Head of caudate nucleus (tissue), 42 donors: ENCODE measurements at regions not wholly inside any gene's neighbourhood (a gene's known extent, or its start where the extent isn't known, plus 50 kb on each side); places are given as distances from the start of the nearest gene placed in this dataset.
"Not testable (repeated sequence)": the region's sequence is repeated elsewhere in the genome, so short reads cannot be mapped to it uniquely, and the experiment has no call there.

Experiments
- DNase-seq, 42 donors: peaks; one replicate each; pipeline versions ENCODE4 v3.0.0 to v3.0.0-alpha.2; 2020 to 2021; ENCODE audit warnings: mixed read lengths in 7 of 42
- intact Hi-C: fragments of 100-400 bp; cut with DNase I; formaldehyde crosslinking; loops from one replicate; pipeline ENCODE4 v1.15.0; 2022

DNA sequence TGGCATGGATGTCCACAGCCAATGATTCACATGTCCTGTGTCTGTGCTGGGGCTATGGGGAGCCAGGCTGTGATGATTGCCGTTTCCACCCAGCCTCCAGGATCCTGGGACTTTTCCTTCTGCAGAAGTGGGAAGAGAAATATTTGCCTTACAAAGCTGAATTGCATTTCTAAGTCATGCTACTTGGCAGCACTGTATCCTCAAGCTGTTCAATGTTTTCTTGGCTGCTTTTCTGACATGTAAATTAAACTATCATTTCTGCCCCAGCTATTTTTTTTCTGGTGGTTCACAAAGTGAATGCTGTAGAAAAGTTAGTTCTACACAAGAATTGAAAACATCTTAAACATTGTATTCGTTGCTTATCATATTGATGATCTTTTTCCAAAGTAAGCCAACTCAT is 51.9 kb upstream of the TCERG1L start:
- intact Hi-C loops = no loop called here
- no peak for DNase-seq

DNA sequence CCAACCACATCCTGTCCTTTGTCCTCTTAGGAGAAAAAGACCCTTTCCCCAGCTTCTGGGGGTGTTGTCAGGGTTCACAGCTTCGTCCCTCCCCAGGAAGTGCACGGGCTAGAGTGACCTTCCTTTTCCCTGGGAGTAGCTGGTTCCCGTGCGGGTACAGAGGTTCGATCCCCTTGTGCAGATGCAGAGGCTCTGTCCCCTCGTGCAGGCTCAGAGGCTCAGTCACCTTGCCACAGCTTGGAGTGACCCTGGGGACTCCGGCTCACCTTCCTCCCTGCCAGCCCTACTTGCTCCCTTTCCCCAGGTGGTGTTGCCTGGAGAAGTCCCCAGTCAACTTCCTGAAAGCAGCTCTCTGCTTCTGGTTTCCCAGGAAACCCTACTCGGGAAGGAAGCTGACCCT is 60.0 kb upstream of the TCERG1L start:
- DNase-seq = no peak
- intact Hi-C loops = no loop called here

DNA sequence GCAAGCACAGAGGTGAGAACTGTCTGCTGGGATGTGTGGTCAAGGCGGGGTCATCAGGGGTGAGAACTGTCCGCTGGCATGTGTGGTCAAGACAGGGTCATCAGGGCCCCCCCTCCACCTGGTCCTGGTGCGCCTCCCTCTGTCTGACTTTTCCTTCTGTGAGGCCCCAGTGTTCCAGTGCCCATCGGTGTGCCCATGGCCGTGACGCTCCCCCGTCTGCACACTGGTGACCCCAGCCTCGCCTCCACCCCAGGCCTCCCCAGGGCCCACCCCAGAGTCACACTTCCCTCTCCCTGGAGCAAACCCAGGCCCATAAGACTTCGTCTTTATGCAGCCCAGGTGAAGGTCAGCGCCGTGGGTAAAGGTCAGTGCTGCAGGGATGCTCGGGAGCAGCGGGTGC is 70.1 kb upstream of the TCERG1L start:
- intact Hi-C loops = no loop called here
- DNase-seq = no peak

DNA sequence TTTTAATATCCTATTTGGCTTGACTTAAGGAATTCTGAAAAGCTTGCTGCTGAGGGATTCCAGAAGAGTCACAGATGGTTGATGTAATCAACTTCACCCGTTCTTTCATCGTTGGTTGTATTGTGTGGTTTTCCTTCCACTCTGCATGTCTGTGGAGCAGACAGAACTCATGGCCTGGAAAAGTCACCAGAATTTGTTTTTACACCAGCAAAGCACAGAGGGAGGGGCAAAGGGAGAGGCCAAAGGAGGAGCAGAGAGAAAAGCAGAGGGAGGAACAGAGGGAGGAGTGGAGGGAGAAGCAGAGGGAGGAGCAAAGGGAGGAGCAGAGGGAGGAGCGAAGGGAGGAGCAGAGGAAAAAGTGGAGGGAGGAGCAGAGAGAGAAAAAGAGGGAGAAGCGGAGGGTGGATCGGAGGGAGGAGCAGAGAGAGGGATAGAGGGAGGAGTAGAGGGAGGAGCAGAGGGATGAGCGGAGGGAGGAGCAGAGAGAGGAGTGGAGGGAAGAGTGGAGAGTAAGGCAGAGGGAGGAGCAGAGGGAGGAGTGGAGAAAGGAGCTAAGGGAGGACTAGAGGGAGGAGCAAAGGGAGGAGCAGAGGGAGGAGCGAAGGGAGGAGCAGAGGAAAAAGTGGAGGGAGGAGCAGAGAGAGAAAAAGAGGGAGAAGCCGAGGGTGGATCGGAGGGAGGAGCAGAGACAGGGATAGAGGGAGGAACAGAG is 73.8 kb upstream of the TCERG1L start:
- DNase-seq, intact Hi-C loops: not testable (repeated sequence)

DNA sequence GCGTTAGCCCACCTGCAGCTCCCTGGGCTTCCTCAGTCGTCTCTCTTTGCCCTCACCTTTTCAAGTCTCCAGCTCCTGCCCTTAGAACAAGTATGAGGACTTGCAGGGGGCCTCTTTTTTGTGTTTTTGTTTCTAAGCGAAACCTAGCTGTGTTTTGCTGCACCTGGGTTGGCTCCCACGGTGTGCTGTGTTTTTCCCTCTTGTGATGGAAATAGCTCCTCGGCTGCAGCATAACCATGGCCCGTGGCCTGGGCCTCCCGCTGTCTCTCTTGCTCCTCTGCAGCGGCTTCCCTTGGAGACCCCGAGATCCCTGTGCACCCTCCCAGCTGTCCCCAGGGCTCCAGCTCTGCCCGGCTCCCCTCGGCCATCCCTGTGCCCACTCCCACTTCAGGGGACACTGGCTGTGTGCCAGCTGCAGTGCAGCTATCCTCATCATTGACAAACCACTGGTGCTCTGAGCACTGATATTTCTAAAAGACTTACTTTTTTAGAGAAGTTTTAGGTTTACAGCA is 75.6 kb upstream of the TCERG1L start:
- intact Hi-C loops = no loop called here
- no peak for DNase-seq

DNA sequence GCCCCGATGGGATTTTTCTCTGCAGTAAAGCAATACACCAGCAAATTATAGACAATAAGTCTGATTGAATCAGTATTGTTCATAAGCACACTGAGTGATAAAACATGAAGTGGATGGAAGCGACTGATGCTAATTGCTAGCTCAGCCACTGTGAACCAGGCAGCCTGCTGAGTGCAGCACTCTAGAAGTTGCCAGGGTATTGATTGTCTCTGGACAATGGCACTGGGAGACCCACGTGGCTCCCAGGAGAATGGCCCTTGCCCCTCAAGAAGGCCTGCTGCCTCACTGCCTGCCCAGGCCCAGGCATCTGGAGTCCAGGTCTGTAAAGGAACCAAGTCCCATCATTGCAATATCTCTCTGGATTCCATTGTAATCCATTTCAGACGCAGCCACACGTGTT is 80.4 kb upstream of the TCERG1L start:
- intact Hi-C loops = no loop called here
- no peak for DNase-seq

DNA sequence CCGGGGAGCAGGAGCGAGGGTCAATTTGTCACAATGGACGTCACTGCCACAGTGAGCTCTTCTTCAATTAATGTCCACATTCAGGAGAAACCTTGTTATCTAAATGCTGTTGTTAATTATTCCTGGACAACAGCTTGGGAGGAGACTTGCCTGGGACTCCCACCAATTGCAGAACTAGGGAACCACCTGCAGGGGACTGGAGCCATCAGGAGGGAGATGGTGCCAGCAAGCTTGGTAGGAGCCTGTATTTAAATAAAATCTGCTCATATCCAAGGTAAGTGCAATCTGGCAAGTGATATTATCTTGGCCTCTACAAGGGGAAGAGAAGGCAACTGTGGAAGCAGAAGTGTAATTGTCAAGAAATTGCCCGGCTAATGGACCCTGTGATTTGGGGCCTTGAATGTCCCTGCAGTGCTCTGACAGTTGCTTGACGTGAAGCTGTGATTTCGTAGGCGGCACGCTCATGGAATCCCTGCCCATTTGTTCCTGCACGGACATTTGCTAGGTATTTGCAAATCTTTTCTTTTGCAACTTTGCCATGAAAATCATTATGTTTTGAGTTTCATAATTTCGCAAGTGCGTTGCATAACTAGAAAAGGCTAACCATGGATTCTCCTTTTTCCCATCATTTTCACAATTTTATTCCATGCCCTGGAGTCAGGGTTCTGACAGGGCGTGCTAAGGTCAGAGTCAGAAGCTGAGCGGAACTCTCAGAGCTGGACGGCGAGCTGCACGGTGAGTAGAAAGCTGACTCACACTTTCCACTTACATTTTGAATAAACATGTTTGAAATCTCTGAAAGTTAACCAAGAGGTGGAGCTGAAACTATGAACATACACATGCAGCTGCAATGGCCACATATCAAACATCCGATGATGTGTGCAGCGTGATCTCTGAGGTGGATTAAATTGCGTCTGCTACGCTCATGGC is 84.9 kb upstream of the TCERG1L start:
- intact Hi-C loops = no loop called here
- no peak for DNase-seq

DNA sequence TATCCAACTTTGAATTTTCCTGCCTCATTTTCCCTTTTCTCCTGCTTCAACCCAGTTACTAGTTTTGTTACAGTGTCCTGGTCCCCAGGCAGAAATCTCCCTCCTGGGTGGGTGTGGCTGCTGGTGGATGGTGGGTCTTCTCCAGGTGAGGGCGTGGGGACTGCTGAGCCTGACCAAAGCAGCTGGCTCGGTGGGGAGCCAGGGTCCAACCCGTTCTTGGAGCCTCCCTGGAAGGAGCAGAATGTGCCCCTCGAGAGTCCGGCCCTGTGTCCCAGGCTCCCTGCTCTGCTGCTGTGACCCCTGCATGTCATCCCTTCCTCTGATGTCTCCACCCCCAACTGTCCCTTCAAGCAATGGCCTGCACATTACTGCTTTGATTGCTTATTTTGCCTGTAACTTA is 86.6 kb upstream of the TCERG1L start:
- intact Hi-C loops = no loop called here
- no peak for DNase-seq

DNA sequence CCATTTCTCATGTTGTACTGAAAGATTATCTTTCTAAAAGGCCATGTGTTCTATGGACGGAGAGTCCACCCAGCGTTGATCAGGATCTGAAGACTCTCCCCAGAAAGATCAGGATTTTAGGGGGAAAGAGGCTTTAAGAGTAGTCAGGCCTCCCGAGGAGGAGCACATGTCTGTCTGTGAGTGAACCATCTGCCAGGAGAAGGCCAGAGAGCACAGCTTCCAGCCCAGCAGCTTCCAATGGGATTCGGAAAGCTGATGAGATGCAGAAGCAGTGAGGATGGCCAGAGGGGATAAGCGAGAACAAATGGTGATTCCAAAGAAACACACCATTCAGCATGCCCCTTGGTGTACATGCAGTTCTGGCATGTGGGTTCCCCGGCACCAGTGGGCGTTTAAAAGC is 88.5 kb upstream of the TCERG1L start:
- intact Hi-C loops = no loop called here
- DNase-seq = no peak

DNA sequence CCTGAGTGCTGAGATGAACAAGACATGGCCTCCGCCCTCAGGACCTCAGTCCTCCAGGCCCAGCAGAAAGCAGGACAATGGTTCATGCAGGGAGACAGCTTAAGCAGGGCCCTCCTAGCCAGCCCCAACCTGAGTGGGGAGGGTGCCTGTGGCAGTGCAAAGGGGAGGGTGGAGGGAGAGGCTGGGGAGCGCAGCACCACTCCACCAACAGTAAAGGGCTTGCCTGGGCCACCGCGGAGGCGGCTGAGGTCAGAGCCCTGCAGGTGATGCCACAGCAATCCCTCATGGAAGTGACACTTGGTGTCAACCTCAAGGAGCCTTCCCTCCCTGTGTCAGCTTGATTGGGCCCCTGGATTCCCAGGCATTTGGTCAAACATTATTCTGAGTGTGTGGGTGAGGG is 89.0 kb upstream of the TCERG1L start:
- DNase-seq = no peak
- intact Hi-C loops = no loop called here

DNA sequence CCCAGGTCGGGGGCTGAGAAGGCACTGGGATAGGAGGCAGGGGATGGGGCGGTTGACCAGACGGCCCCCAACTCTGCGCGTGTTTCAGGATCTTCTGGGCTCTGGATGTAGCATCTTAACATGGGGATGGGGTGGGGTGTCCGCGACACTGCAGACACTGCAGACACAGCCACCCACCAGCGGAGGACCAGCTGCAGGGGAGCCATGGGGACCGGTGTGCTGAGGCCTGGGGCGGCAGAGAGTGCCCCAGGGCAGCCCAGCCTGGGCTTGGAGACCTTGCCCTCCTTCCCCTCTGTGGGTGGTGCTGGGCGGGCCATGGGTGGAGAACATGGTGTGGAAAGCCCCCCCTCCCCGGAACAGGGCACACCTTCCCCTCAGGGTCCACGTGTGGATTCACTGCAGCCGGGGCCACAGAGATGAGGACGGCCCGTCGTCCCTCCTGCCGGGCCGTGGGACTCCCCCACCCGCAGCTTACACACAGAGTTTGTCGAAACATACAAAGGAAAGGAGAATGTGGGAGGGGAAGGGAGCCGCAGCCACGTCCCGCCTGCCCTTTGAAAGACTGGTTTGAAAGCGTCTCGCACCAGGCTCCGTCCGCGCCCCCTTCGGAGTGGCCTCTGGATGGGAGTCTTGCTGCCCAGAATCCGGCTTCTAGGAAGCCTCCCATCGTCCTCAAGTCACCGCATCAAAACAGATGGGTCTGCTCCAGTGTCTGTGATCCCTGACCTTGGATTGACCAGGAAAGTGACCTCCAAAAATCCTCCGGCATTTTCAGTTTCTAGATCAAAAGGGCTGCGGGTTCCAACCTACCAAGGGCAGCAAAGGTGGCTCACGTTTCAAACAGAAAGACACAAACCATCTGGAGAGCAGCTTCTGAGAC is 91.5 kb upstream of the TCERG1L start:
- intact Hi-C loops = no loop called here
- DNase-seq = no peak

DNA sequence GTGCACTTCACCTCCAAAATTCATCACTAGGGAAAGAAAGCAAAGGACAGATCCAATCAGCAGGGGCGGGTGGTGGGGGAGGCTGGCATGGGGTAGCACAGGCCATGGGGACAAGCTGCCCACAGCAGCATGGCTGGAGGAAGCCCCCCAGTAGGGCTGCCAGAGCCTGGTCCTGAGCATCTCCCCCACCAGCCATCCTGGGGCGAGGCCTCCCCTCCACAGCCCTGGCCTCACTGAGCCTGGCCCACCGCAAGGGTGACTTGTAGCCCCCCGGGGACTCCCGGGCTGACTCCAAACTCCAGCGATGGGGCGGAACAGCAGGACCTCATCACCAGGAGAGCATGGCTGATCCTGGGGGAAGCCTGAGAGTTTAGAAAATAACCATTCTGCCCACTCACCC is 92.4 kb upstream of the TCERG1L start:
- intact Hi-C loops = no loop called here
- DNase-seq = no peak

DNA sequence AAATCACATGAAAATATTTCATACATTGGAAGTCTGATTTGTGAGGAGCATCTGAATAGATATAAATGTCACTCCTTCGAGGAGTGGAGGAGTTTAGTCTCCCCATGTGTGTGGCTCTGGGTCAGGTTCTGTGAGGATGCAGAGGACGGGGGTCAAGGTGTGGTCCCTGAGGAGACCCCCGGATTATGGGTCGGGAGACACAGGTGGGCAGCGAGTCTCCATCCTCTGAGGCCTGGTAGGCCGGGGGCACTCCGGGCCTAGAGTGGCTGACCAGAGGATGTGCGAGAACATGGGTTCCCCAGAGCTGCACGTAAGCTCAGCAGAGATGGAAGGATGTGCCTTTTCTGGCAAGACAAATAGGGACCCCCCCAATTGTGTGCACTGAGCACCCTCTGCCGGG is 93.4 kb upstream of the TCERG1L start:
- DNase-seq = no peak
- intact Hi-C loops = no loop called here

DNA sequence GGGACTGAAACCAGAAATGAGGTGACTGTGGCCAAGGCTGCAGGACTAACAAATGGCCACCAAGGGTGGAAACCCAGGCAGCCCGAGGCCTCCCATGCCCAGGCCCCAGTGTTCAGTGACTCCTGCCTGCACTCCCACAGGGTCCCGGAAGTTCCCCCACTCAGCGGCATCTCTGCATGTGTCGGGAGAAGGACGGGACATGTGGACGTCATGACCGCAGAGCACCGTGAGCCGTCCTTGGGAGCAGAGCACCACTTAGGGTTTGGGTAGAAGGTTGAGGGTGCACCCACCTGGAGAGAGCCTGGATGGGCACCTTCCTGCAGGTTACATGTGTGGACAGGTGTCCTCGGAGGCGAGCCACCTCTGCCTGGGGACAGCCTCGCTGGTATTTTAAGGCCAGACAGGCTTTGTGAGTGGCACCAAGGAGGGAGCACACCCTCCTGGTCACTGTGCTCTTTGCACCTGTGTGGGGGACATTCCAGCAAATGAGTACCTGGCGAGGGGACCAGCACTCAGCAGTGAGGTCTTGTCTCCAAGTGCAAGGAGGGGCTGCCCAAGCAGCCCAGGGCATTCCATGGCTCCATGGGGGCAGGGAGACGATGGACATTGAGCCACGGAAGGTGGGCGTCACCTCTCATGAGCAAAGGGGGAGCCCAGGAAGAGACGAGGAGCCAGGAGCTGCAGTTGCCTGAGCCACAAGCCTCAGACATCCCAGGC is 95.3 kb upstream of the TCERG1L start:
- DNase-seq = no peak
- intact Hi-C loops = no loop called here

DNA sequence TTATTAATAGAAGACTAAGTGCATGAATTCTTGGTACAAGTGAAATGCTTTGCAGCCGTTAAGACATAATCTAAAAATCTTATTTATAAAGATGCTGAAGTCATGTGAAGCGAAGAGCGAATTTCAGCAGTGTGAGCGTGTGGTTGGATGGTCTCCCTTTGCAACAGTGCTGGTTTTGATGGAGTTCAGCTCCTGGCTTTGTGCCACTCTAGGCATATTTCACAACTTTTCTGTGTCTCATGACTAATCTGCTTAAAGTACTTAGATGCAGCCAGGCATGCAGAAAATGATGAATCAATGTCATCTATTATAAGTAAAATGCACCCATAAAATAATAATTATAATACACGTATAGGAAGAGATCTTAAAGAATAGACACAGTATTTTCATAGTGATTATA is 107.2 kb upstream of the TCERG1L start:
- intact Hi-C loops = no loop called here
- no peak for DNase-seq

DNA sequence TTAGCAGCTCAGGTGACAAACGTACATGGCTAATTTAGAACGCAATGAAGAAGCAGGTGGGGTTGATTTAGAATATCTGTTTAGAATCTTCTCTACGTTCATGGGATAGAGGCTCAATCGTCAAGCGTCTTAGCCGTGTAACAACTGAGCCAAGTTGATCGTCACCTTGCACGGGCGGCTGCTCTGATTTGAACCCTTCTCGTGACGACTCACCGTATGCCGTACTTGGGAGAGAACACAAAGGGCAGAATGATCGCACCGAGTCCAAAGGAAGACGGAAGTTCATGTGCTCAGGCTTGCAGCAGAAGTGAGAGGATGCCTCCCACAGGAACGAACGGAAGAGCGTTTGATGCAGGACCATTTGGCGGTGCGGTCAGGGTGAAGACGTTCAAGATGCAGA is 108.3 kb upstream of the TCERG1L start:
- intact Hi-C loops = no loop called here
- no peak for DNase-seq

DNA sequence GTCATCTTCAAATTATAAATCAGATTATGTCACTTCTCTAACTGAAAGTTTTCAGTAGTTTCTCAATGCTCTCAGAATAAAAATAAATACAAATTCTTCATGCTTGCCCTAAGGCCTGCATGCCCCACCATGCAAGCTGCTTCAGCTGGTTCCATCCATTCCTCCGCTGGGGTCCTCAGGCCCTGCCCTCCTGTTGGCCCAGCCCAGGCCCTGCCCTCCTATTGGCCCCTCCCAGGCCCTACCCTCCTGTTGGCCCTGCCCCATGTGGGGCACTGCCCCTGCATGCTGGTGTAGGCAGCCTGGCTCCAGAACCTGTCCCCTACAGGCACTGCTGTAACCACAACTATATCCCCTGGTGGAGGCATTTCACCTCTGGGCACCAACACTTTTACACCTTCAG is 109.3 kb upstream of the TCERG1L start:
- intact Hi-C loops = no loop called here
- DNase-seq = no peak

DNA sequence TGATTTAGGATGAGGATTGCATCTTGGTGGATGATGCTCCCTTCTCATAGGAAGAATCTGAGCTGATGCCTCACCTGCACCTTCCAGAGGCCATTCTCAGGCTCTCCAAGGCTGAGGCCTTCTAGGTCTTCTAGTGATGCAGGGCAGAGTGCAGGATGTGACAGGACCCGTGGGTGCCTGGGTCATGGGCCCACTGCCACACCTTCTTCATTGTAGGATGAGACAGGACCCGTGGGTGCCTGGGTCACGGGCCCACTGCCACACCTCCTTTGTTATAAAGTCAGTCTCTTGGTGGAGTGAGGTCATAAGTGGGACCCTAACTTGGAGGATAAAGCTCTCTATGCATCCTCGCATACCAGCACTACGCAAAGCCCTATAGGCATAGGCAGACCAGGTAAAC is 109.9 kb upstream of the TCERG1L start:
- no peak for DNase-seq
- intact Hi-C loops = no loop called here

DNA sequence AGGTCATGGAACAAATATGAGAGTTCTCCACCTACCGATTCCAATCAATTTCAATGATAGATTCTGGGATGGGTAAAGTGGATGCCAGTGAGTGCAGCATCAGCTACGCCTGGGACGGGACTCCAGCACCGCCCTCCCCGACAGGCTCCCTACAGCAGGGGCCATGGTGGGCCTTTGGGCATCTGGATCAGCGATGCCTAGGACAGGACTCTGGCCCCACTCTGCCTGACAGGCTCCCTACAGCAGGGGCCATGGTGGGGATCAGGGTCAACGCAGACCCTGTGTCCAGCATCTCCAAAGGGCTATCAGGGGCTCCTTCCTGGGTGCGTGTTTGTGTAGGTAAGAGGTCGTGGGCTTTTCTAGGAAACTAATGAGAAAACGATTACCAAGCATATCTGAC is 111.2 kb upstream of the TCERG1L start:
- DNase-seq = no peak
- intact Hi-C loops = no loop called here
